IMR-90 (cell line): ENCODE measurements at regions not wholly inside any gene's neighbourhood (a gene's known extent, or its start where the extent isn't known, plus 50 kb on each side); places are given as distances from the start of the nearest gene placed in this dataset.

Experiments
- ATAC-seq: fragments of 200-7000 bp; cut with Tn5 transposase; 2 replicates; pipeline ENCODE4 v1.9.1; 2020; ENCODE audit warnings: low read depth, mild to moderate bottlenecking, moderate library complexity
- BruUV-seq: library from RNA; stranded (reverse); fragments of 400-500 nt; replicated peaks from 2 replicates; lab custom pipeline; 2021; lab: Mats Ljungman, UMichigan
- CTCF ChIA-PET: fragments of 300-600 bp; formaldehyde crosslinking; extraction: SDS; loops from one replicate; lab custom pipeline; 2021; ENCODE audit warnings: antibody characterized with exemption; lab: Yijun Ruan, JAX
- POLR2A ChIA-PET: fragments of 300-600 bp; sonication (Branson Sonifier 250); formaldehyde crosslinking; loops from one replicate; lab custom pipeline; 2022; ENCODE audit warnings: antibody characterized with exemption; ENCODE audit not compliant: unreplicated experiment; lab: Charles Lee
- DNase-seq: peaks from one replicate; pipeline ENCODE4 v3.0.0; 2013
- H2AFZ ChIP-seq: replicated peaks from 2 replicates; pipeline ENCODE3; 2013; ENCODE audit warnings: low read length, mild to moderate bottlenecking; ENCODE audit not compliant: poor library complexity
- H2AK5ac ChIP-seq: 2 replicates; pipeline ENCODE4 v1.6.1; 2013; ENCODE audit warnings: low read depth, low read length, inconsistent platforms
- H2AK9ac ChIP-seq: replicated peaks from 2 replicates; pipeline ENCODE3; 2013; ENCODE audit warnings: mild to moderate bottlenecking, low read depth, low read length, moderate library complexity; ENCODE audit not compliant: poor library complexity
- H2BK120ac ChIP-seq: 2 replicates; pipeline ENCODE4 v1.6.1; 2013; ENCODE audit warnings: low read depth, low read length, inconsistent platforms
- H2BK15ac ChIP-seq: 3 replicates; pipeline ENCODE4 v1.6.1; 2013; ENCODE audit warnings: low read depth, low read length, inconsistent platforms
- H2BK20ac ChIP-seq: 2 replicates; pipeline ENCODE4 v1.6.1; 2013; ENCODE audit warnings: low read depth, mild to moderate bottlenecking, inconsistent platforms, low read length, moderate library complexity
- H2BK5ac ChIP-seq: 2 replicates; pipeline ENCODE4 v1.6.1; 2013; ENCODE audit warnings: mild to moderate bottlenecking, low read depth, low read length, inconsistent platforms; ENCODE audit not compliant: poor library complexity, severe bottlenecking
- H3K14ac ChIP-seq: replicated peaks from 2 replicates; pipeline ENCODE4 v1.6.1; 2013; ENCODE audit warnings: low read depth, low read length, inconsistent platforms
- H3K18ac ChIP-seq: 2 replicates; pipeline ENCODE4 v1.6.1; 2013; ENCODE audit warnings: low read depth, low read length, control low read depth
- H3K23ac ChIP-seq: 2 replicates; pipeline ENCODE4 v1.6.1; 2013; ENCODE audit warnings: low read depth, low read length, inconsistent platforms
- H3K27ac ChIP-seq: 2 replicates; pipeline ENCODE4 v1.5.1; 2013; ENCODE audit warnings: mild to moderate bottlenecking, control low read depth, low read length; ENCODE audit not compliant: insufficient read depth
- H3K27me3 ChIP-seq: 2 replicates; pipeline ENCODE4 v1.6.1; 2013; ENCODE audit warnings: low read length; ENCODE audit not compliant: control insufficient read depth, insufficient read depth
- H3K36me3 ChIP-seq: 2 replicates; pipeline ENCODE4 v1.6.1; 2013; ENCODE audit warnings: low read length, mixed read lengths; ENCODE audit not compliant: control insufficient read depth, insufficient read depth
- H3K4ac ChIP-seq: 2 replicates; pipeline ENCODE4 v1.6.1; 2013; ENCODE audit warnings: low read depth, low read length, inconsistent platforms
- H3K4me1 ChIP-seq: 2 replicates; pipeline ENCODE4 v1.6.1; 2013; ENCODE audit warnings: low read length, mixed read lengths; ENCODE audit not compliant: control insufficient read depth, insufficient read depth
- H3K4me2 ChIP-seq: 2 replicates; pipeline ENCODE4 v1.6.1; 2013; ENCODE audit warnings: low read depth, mild to moderate bottlenecking, control low read depth, low read length, moderate library complexity
- H3K4me3 ChIP-seq: 2 replicates; pipeline ENCODE4 v1.5.1; 2013; ENCODE audit warnings: low read depth, mild to moderate bottlenecking, control low read depth, low read length, moderate library complexity; ENCODE audit not compliant: insufficient read depth
- H3K56ac ChIP-seq: 2 replicates; pipeline ENCODE4 v1.6.1; 2013; ENCODE audit warnings: low read length, inconsistent platforms; ENCODE audit not compliant: insufficient read depth; ENCODE audit errors: extremely low read depth
- H3K79me1 ChIP-seq, 2 experiments: 2 replicates each; pipeline ENCODE4 v1.6.1; 2013; ENCODE audit warnings: low read length in 2 of 2, inconsistent platforms in 1 of 2, low read depth in 1 of 2
- H3K9ac ChIP-seq: 2 replicates; pipeline ENCODE4 v1.6.1; 2013; ENCODE audit warnings: low read depth, low read length, control low read depth
- H3K9me1 ChIP-seq: 2 replicates; pipeline ENCODE4 v1.6.1; 2013; ENCODE audit warnings: low read length, inconsistent platforms; ENCODE audit not compliant: insufficient read depth
- H3K9me3 ChIP-seq: 2 replicates; pipeline ENCODE4 v1.6.1; 2013; ENCODE audit warnings: low read length; ENCODE audit not compliant: control insufficient read depth, insufficient read depth
- H4K20me1 ChIP-seq: 2 replicates; pipeline ENCODE4 v1.6.1; 2013; ENCODE audit warnings: low read length, inconsistent platforms; ENCODE audit not compliant: insufficient read depth
- H4K5ac ChIP-seq: 2 replicates; pipeline ENCODE4 v1.6.1; 2013; ENCODE audit warnings: mild to moderate bottlenecking, low read depth, low read length, control low read depth
- H4K8ac ChIP-seq, 2 experiments: 2 replicates each; pipeline ENCODE4 v1.6.1; 2013; ENCODE audit warnings: low read depth in 2 of 2, low read length in 2 of 2, control low read depth in 1 of 2, inconsistent platforms in 1 of 2
- H4K91ac ChIP-seq: 2 replicates; pipeline ENCODE4 v1.6.1; 2013; ENCODE audit warnings: low read depth, low read length, inconsistent platforms; ENCODE audit not compliant: insufficient read depth
- BHLHE40 ChIP-seq: fragments of 150-350 bp; IDR thresholded peaks from 2 replicates; pipeline ENCODE4 v1.6.1; 2016; ENCODE audit warnings: mild to moderate bottlenecking, low read depth, low read length
- CEBPB ChIP-seq: IDR thresholded peaks from 2 replicates; pipeline ENCODE4 v1.6.1; 2012; ENCODE audit warnings: low read depth, low read length, improper control_type of control experiment
- CHD1 ChIP-seq: IDR thresholded peaks from 2 replicates; pipeline ENCODE4 v1.6.1; 2012; ENCODE audit warnings: low read depth, low read length, improper control_type of control experiment
- CTCF ChIP-seq: conservative IDR thresholded peaks from 2 replicates; pipeline ENCODE4 v1.5.1; 2012; ENCODE audit warnings: mild to moderate bottlenecking, low read depth, low read length, improper control_type of control experiment
- ELK1 ChIP-seq: fragments of 150-350 bp; IDR thresholded peaks from 2 replicates; pipeline ENCODE4 v1.6.1; 2016; ENCODE audit warnings: low read depth, mild to moderate bottlenecking, low read length, moderate library complexity, borderline replicate concordance
- FOS ChIP-seq: fragments of 150-350 bp; IDR thresholded peaks from 2 replicates; pipeline ENCODE4 v1.6.1; 2016; ENCODE audit warnings: low read depth, low read length
- MAFK ChIP-seq: IDR thresholded peaks from 2 replicates; pipeline ENCODE4 v1.6.1; 2012; ENCODE audit warnings: low read depth, low read length, improper control_type of control experiment
- MAZ ChIP-seq: IDR thresholded peaks from 2 replicates; pipeline ENCODE4 v1.6.1; 2012; ENCODE audit warnings: low read depth, mild to moderate bottlenecking, low read length, improper control_type of control experiment, moderate library complexity, borderline replicate concordance
- MXI1 ChIP-seq: IDR thresholded peaks from 2 replicates; pipeline ENCODE4 v1.6.1; 2012; ENCODE audit warnings: low read depth, mild to moderate bottlenecking, low read length, moderate library complexity, borderline replicate concordance
- NFE2L2 ChIP-seq: fragments of 150-350 bp; IDR thresholded peaks from 2 replicates; pipeline ENCODE4 v1.6.1; 2016; ENCODE audit warnings: low read depth, mild to moderate bottlenecking, low read length
- POLR2A ChIP-seq: IDR thresholded peaks from 2 replicates; pipeline ENCODE4 v1.6.1; 2012; ENCODE audit warnings: mild to moderate bottlenecking, low read depth, low read length
- RAD21 ChIP-seq: IDR thresholded peaks from 2 replicates; pipeline ENCODE4 v1.6.1; 2012; ENCODE audit warnings: low read length, improper control_type of control experiment
- RCOR1 ChIP-seq: IDR thresholded peaks from 2 replicates; pipeline ENCODE4 v1.6.1; 2012; ENCODE audit warnings: mild to moderate bottlenecking, low read length, improper control_type of control experiment; ENCODE audit not compliant: insufficient replicate concordance
- RFX5 ChIP-seq: IDR thresholded peaks from 2 replicates; pipeline ENCODE4 v1.8.0; 2012; ENCODE audit warnings: low read depth, mild to moderate bottlenecking, low read length, moderate library complexity
- SMC3 ChIP-seq: fragments of 150-350 bp; IDR thresholded peaks from 2 replicates; pipeline ENCODE4 v1.6.1; 2016; ENCODE audit warnings: low read depth, mild to moderate bottlenecking, antibody characterized with exemption, low read length, moderate library complexity
- USF2 ChIP-seq: fragments of 150-350 bp; IDR thresholded peaks from 2 replicates; pipeline ENCODE4 v1.6.1; 2017; ENCODE audit warnings: mild to moderate bottlenecking, antibody characterized with exemption, low read length, low read depth
- WGBS, 2 experiments: methylation state at CpG; one replicate each; pipeline versions ENCODE4 v1.1.5 to v1.1.7; 2013; ENCODE audit warnings: missing lambda C conversion rate in 2 of 2; ENCODE audit not compliant: insufficient read length in 1 of 2; ENCODE audit errors: extremely low coverage in 2 of 2; 5-methylcytosine and 5-hydroxymethylcytosine counted together
- dilution Hi-C: fragments of 300-500 bp; cut with HindIII; formaldehyde crosslinking; loops from one replicate; pipeline ENCODE4 v1.14.3; 2018; ENCODE audit warnings: low sequenced_read_pairs; ENCODE audit not compliant: unreplicated experiment
- in situ Hi-C: fragments of 300-500 bp; cut with MboI; formaldehyde crosslinking; loops from 3 replicates; pipeline ENCODE4 v1.14.3; 2019; ENCODE audit warnings: low sequenced_read_pairs, inconsistent platforms, mixed read lengths
- intact Hi-C: fragments of 100-400 bp; cut with micrococcal nuclease; formaldehyde crosslinking; loops from 2 replicates; pipeline ENCODE4 v1.10.0; 2022

GRCh38 chr6:33947047-33947446 is 143.2 kb upstream of the MLN start:
- H2AK9ac ChIP-seq = no peak overlapping the region
- H3K23ac ChIP-seq = no peak overlapping the region
- in situ Hi-C loops = no loop called here
- no peak overlapping the region for H3K14ac ChIP-seq
- H3K4me2 ChIP-seq = no peak overlapping the region
- H3K9ac ChIP-seq = no peak overlapping the region
- no peak overlapping the region for H2BK120ac ChIP-seq
- BruUV-seq = no TSS peak
- no peak overlapping the region for H3K56ac ChIP-seq
- H3K4ac ChIP-seq = no peak overlapping the region
- no peak overlapping the region for H3K4me3 ChIP-seq
- WGBS, 2 experiments = no CpG with 5 or more reads among the region's 4 CpGs
- no peak overlapping the region for H2BK5ac ChIP-seq
- intact Hi-C loops = no loop called here
- H2AK5ac ChIP-seq = no peak overlapping the region
- H4K91ac ChIP-seq = no peak overlapping the region
- H3K79me1 ChIP-seq = no peaks in the 10 kb centered on the region
- no peak for TF ChIP-seq MAZ
- no peak for TF ChIP-seq FOS
- no peak for TF ChIP-seq CHD1
- no peak for TF ChIP-seq ELK1
- TF ChIP-seq NFE2L2 = no peak
- no peak for TF ChIP-seq USF2
- TF ChIP-seq CEBPB = no peak
- no peak for TF ChIP-seq BHLHE40
- no peak for TF ChIP-seq MAFK
- no peak for TF ChIP-seq RAD21
- no peak for TF ChIP-seq CTCF
- TF ChIP-seq RFX5 = no peak
- no peak for TF ChIP-seq RCOR1
- TF ChIP-seq SMC3 = no peak
- no peak for TF ChIP-seq MXI1
- TF ChIP-seq POLR2A = no peak
- H4K5ac ChIP-seq = no peak overlapping the region
- dilution Hi-C loops = no loop called here
- no peak overlapping the region for H2BK20ac ChIP-seq
- no peaks in the 10 kb centered on the region for H3K4me1 ChIP-seq
- H4K20me1 ChIP-seq = no peaks in the 10 kb centered on the region; the same call in 1 of the 2 replicates
- no peaks in the 10 kb centered on the region for H3K9me3 ChIP-seq
- no peaks in the 10 kb centered on the region for H3K36me3 ChIP-seq
- no peaks in the 10 kb centered on the region for H3K9me1 ChIP-seq
- no peak overlapping the region for H3K27ac ChIP-seq
- ChIA-PET POLR2A (no interaction called here), CTCF (no interaction called here)
- peaks cover 62% of the 10 kb centered on the region for H3K27me3 ChIP-seq
- ATAC-seq (no peak), DNase-seq (no peak)
- H4K8ac ChIP-seq = no peak overlapping the region
- H2BK15ac ChIP-seq = no peak overlapping the region
- no peak overlapping the region for H2AFZ ChIP-seq
- no peak overlapping the region for H3K18ac ChIP-seq
